ENCODE measurements at regions not wholly inside any gene's neighbourhood (a gene's known extent, or its start where the extent isn't known, plus 50 kb on each side); places are given as distances from the start of the nearest gene placed in this dataset.

- no peak for TF ChIP-seq POLR2A (IDR thresholded peaks at IDR 0.05)
- TF ChIP-seq, protein P1, sequence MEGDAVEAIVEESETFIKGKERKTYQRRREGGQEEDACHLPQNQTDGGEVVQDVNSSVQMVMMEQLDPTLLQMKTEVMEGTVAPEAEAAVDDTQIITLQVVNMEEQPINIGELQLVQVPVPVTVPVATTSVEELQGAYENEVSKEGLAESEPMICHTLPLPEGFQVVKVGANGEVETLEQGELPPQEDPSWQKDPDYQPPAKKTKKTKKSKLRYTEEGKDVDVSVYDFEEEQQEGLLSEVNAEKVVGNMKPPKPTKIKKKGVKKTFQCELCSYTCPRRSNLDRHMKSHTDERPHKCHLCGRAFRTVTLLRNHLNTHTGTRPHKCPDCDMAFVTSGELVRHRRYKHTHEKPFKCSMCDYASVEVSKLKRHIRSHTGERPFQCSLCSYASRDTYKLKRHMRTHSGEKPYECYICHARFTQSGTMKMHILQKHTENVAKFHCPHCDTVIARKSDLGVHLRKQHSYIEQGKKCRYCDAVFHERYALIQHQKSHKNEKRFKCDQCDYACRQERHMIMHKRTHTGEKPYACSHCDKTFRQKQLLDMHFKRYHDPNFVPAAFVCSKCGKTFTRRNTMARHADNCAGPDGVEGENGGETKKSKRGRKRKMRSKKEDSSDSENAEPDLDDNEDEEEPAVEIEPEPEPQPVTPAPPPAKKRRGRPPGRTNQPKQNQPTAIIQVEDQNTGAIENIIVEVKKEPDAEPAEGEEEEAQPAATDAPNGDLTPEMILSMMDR (IDR thresholded peaks at IDR 0.05): no peak
Measured at GRCh38 chr10:58930500-58930899, 245.9 kb upstream of the PHYHIPL start.
